Pulmonary artery endothelial cell (primary cell): ENCODE measurements at regions not wholly inside any gene's neighbourhood (a gene's known extent, or its start where the extent isn't known, plus 50 kb on each side); places are given as distances from the start of the nearest gene placed in this dataset.
"Not testable (repeated sequence)": the region's sequence is repeated elsewhere in the genome, so short reads cannot be mapped to it uniquely, and the experiment has no call there.

Experiments used
- DNase-seq: peaks from one replicate; pipeline ENCODE4 v3.0.0-alpha.2; 2011; ENCODE audit warnings: low read depth, low spot score

DNA sequence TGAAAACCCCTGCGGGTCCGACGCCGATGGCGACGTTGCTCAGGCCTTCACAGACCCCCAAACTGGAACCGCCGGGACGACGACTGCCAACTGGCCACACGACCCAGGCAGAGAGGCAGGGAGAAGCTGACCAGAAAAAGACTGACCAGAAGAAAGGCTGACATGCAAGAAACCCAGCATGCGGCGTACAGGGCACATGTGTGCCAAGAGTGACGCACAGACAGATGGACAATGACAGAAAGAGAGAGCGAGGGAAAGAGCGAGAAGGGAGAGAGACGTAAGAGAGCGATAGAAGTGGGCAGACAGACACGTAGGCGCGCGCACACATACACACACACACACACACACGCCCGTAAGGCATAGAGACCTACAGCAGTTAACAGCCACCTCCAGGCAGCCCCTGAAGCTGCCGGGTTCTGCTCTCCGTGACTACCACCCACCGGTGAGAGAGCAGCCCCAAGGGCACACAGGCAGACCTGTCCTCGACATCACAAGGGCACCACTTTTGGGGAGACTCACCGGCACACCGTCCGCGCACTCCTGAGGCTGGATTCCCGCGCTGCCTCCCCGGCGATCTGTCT is 67.2 kb upstream of the ZNF527 start:
- no peak for DNase-seq

DNA sequence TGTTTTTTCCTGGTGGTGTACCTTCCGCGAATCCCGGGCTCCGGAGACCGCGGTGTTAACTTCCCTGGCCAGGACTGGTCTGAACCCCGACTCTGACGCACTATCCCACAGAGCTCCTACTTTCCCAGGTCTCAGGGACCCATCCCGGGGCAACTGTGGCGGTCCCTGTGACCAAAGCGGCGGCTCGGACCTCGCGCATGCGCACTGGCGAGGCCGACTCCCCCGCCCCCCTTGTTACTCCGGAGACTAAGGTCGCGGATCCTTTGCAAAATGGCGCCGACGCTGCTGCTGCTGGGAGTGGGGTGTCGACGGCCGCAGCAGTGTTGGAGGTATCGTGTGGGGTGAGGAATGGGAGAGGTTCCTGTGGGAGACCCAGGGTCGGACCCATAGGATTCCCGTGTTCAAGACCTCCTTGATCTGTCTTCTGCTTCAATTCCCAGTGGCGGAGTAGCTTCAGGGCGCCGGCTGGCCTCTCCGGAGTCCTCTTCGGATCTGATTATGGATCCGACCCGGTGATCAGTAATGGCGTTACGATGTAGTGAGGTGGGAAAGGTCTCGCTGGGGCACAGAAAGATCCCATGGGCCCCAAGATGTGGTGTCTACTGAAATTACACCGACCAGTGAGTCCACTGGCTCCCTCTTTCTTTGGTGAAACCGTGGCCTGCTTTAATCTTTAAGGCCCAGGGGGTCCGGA is 66.6 kb upstream of the ZNF527 start:
- DNase-seq: no peak

DNA sequence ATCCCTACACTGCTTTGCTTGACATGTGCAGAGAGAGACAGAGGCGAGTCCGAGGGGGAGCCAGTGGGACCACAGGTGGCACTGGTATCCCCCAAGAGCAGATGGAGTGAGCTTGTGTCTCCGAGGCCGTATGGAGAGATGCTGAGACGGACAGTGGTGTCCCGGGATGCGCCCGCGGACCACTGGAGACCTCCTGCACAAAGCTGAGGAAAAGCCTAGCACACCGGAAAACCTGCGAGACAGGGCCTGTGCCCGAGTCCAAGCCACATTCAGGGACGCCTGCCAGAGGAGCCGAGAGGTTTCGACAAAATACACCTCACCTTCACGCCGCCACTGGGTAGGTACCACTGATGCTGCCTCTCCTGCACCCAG is 66.0 kb upstream of the ZNF527 start:
- no peak for DNase-seq

DNA sequence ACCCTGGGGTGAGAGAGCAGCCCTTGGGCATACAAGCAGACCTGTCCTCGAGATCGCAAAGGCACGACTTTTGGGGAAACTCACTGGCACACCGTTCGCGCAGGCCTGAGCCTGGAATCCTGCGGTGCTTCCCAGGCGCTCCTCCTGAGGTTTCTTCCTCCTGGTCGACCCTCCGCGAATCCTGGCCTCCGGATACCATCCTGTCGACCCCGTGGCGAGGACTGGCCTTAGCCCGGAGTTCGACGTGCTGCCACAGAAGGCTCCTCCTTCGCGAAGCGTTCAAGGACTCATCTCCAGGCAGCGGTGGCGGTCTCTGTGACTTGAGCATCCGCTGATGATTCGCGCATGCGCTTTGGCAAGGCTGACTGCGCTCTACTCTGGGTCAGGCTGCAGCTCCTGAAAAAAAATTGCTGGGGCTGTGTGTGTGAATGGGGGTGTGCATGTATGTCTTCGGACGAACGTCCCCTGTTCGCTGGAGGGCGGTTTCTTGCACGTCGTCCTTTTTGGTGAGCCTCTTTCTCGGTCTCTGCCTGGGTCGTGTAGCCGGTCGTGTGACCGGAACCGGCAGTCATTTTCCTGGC is 64.4 kb upstream of the ZNF527 start:
- no peak for DNase-seq

DNA sequence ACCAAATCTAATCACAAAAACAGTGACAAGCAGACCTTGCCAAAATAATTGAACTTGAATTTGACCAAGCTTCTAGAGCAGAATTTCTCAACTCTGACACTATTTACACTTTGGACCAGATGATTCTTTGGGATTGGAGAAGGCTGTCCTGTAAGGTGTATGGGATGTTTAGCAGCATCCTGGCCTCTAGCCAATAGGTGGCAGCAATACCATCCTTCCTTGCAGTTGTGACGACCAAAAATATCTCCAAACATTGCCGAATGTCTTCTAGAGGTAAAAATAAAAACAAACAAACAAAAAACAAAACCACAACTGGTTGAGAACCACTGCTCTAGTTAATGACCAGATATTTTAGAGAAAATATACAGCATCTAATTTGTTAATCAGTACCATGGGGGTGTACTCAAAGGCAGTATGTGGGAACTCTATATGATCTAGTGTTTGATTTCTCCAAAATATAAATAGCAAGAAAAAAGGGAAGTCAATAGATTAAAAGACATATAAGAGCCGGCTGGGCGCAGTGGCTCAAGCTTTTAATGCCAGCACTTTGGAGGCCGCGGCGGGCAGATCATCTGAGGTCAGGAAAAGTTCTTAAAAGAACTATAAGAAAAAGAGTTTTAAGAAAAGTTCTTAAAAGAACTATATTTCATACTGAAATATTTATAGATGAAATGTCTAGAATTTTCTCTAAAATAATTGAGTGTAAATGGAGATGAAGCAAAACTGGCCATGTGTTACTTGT is 60.9 kb upstream of the ZNF527 start:
- DNase-seq: no peak

DNA sequence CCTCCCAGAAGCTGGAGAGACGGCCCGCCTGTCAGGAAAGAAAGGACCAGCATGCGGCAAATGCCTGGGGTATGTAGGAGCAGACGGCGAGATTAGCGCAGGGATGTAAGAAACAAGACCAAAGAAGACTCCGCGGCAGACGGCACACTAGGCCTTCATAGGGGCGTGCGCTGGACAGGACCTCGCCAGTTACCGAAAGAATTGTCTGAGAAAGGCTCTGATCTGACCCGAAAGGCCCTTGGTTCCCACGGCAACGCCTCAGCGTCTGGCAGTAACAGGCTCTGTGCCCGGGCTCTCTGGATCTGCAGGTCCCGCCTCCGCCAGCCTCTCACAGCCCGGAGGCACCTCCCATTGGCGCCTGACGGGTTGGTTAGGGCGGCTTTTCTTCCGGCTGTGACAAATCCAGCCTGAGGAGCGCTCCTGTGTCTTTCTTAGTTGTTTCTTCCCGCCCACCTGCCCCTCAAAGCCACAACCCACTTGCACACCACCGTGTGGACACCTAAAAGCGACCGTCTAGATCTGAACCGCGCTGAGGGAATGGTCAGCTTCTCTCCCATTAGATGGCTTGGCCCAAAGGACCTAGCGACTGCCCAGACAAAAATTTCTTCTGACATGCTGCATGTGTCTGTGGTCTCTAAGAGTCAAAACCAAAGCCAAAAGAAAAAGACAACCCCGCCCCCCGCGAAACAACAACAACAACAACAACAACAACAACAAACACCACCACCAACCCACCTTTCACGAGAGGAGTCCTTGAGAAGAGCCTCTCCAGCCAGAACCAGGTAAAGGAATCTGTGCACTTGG is 58.2 kb upstream of the ZNF527 start:
- not testable (repeated sequence) for DNase-seq

DNA sequence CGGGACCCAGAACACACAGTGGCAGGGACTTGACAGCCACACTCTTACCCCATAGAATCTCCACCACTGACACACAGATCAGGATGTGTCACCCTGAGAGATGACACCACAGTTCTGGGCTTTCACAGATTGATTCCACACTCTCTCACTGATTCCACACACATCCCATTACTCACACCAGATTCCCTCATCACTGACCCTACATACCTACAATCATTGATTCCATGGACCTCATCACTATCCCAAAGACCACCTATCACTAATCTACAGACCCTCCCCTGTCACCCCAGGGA is 57.6 kb upstream of the ZNF527 start:
- DNase-seq: no peak

DNA sequence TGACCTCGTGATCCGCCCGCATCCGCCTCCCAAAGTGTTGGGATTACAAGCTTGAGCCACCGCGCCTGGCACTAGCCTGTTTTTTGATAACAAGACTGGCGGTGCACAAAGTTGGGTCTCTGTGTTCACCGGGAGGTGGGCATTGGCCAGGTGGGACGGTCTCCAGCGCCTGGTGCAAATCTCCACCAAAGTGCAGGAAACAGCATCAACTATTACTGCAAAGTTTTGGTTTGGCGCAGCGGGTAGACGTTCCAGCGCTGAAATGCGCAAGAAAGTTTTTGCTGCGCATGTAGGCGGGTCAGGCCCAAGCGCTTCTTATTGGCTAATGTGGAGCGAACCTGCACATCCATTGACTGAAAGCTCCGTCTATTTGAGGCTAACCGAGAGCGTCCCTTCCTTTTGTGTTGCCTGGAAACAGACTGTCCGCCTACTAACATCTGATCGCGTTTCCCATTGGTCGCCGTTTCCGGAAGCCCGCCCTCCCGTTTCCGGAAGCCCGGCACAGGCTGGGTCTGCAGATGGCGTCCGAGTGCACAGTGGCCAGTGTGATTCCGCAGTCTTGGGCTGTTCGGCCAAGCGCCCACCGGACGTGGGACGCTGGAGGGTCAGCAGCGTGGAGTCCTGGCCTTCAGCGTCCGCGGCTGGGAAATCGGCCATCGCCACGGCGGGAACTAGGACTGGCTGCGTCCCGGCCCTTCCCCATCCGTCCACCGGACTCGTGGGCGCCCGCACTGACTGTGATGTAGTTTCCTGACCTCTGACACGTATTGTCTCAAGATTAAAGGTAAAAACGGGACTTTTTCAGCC is 53.3 kb upstream of the ZNF527 start:
- DNase-seq: peak; percentile 99

DNA sequence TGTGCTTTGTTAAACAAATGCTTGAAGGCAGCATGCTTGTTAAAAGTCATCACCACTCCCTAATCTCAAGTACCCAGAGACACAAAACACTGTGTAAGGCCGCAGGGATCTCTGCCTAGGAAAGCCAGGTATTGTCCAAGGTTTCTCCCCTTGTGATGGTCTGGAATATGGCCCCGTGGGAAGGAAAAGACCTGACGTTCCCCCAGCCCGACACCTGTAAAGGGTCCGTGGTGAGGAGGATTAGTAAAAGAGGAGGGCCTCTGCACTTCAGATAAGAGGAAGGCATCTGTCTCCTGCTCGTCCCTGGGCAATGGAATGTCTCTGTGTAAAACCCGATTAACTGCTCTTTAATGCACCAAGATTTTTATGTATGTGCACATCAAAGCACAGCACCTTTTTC is 49.9 kb upstream of the ZNF527 start:
- not testable (repeated sequence) for DNase-seq
